Activated naive CD4-positive, alpha-beta T cell treated with anti-CD3 and anti-CD28 coated beads for 36 hours (primary cell): ENCODE measurements at regions not wholly inside any gene's neighbourhood (a gene's known extent, or its start where the extent isn't known, plus 50 kb on each side); places are given as distances from the start of the nearest gene placed in this dataset.
"Not testable (repeated sequence)": the region's sequence is repeated elsewhere in the genome, so short reads cannot be mapped to it uniquely, and the experiment has no call there.

Experiments
- CTCF ChIA-PET: fragments of 350-600 bp; sonication (Branson Sonifier 250); formaldehyde crosslinking; loops from one replicate; lab custom pipeline; 2021; ENCODE audit warnings: antibody characterized with exemption; lab: Charles Lee
- DNase-seq: peaks from one replicate; pipeline ENCODE4 v3.0.0-alpha.2; 2020
- H3K27ac Mint-ChIP-seq: one replicate; pipeline ENCODE4 v1.8.0; 2021; ENCODE audit warnings: mild to moderate bottlenecking, mixed read lengths
- H3K27me3 Mint-ChIP-seq: one replicate; pipeline ENCODE4 v1.8.0; 2021; ENCODE audit warnings: low read depth, mixed read lengths
- H3K36me3 Mint-ChIP-seq: one replicate; pipeline ENCODE4 v1.8.0; 2021; ENCODE audit warnings: low read depth, mixed read lengths
- H3K4me1 Mint-ChIP-seq: one replicate; pipeline ENCODE4 v1.8.0; 2021; ENCODE audit warnings: low read depth, mixed read lengths
- H3K4me3 Mint-ChIP-seq: one replicate; pipeline ENCODE4 v1.8.0; 2021; ENCODE audit warnings: mild to moderate bottlenecking, moderate library complexity, mixed read lengths
- H3K9me3 Mint-ChIP-seq: one replicate; pipeline ENCODE4 v1.8.0; 2021; ENCODE audit warnings: mixed read lengths
- intact Hi-C: fragments of 100-400 bp; cut with micrococcal nuclease; formaldehyde crosslinking; loops from one replicate; pipeline ENCODE4 v1.15.1; 2023

DNA sequence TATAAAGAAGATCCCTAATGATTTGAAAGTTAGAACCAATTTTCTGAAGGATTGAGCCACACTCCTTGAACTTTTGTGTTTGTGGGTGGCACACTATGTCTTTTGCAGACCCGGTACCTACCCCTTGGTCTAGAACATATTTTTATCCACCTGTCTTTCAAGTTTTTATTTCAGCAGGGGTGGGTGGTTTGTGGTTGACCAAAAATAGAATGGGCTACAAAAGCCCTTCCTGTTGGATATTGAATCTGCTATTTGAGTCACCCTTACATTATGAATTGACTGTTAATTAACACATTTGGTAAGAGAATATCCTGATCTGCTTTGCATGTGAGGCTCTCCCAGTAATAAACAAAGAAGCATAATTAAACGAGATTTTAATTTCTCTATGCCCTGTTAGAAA, 401.2 kb downstream of the POTEH start:
- DNase-seq, CTCF ChIA-PET, H3K36me3 Mint-ChIP-seq, H3K4me1 Mint-ChIP-seq, H3K9me3 Mint-ChIP-seq, H3K4me3 Mint-ChIP-seq, H3K27me3 Mint-ChIP-seq, H3K27ac Mint-ChIP-seq, intact Hi-C loops: not testable (repeated sequence)

DNA sequence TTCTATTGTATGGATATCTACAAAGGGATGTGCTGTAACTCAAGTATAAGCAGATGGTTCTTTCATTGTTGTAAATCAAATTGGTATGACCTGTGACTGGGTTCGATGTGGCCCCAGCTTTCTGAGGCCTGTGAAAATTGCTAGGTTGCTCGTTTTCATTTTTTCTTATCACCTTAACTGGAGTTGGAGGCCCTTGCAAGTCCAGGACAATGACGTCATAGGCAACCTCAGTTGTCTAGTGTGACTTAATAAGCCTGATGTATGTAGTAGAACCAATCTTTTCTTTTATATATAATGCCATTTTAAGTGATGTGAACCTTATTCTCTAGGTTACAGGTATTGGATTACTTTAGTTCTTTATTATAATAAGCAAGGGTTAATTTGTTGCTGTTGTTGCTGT, 415.3 kb downstream of the POTEH start:
- intact Hi-C loops, H3K4me1 Mint-ChIP-seq: not testable (repeated sequence)

DNA sequence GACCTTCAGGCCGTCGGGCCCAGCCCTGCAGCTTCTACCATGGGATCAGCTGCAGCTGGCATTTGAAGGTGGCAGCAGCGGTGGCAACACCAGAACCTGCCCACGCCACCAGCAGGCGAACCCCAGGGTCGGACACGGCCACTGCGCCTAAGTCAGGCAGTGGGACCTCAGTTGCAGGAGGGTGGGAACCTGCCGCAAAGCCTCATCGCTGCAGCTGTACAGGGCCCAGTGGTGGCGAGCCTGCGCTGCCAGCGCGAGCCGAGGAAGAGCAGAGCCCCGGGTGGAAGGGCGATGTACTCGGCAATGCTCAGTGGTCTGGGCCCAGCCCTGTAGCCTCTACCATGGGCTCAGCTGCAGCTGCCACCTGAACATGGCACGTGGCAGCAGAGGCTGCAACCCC, 441.6 kb downstream of the POTEH start:
- H3K4me1 Mint-ChIP-seq, H3K36me3 Mint-ChIP-seq, intact Hi-C loops, H3K9me3 Mint-ChIP-seq, H3K27ac Mint-ChIP-seq, CTCF ChIA-PET, H3K4me3 Mint-ChIP-seq, DNase-seq, H3K27me3 Mint-ChIP-seq: not testable (repeated sequence)

More for the DNA sequence above, 415.3 kb downstream of the POTEH start:
- H3K9me3 Mint-ChIP-seq, H3K36me3 Mint-ChIP-seq, H3K27me3 Mint-ChIP-seq, CTCF ChIA-PET, DNase-seq, H3K4me3 Mint-ChIP-seq, H3K27ac Mint-ChIP-seq: not testable (repeated sequence)

DNA sequence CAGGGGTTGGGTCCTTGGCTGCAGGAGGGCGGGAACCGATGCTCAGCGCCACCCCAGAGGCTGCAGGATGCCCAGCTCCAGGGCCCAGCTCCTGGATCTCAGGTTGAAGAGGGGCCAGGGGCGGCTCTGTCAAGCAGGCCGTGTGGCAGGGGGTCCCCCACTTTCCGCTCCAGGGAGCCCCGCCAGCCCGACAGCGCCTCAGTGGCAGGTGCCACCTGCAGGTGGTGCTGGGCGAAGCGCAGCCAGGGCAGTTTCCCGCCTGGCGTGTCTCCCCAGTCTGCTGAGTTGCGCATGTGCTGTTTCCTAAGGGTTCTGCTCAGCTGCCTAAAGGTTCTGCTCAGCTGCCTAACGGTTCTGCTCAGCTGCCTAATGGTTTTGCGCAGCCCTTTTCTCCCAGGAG, 442.1 kb downstream of the POTEH start:
- H3K27me3 Mint-ChIP-seq: no peaks in the 10 kb centered on the region
- CTCF ChIA-PET: no interaction called here
- no peak overlapping the region for H3K4me3 Mint-ChIP-seq
- peaks cover 4% of the 10 kb centered on the region for H3K9me3 Mint-ChIP-seq
- H3K27ac Mint-ChIP-seq: no peak overlapping the region
- no peak for DNase-seq
- H3K36me3 Mint-ChIP-seq: no peaks in the 10 kb centered on the region
- H3K4me1 Mint-ChIP-seq: no peaks in the 10 kb centered on the region
- intact Hi-C loops: no loop called here

DNA sequence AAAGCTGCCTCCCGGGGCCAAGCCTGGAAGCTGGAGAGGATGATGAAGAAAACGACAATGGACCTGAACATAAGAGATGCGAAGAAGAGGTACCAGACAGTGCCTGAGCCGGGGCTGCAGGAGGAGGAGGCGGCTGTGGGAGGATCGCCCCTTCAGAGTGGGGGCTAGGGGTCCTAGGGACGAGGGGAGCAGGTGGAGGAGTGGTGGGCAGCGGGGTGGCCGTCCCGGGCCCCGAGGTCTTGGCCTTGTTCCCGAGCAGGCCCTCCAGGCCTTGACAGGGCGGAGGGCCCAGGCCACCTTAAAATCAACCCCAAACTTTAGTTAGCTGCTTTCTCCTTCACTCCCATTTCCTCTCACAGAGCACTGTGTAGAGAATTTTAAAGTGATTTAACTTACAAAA, 442.8 kb downstream of the POTEH start:
- intact Hi-C loops, H3K27ac Mint-ChIP-seq: not testable (repeated sequence)

DNA sequence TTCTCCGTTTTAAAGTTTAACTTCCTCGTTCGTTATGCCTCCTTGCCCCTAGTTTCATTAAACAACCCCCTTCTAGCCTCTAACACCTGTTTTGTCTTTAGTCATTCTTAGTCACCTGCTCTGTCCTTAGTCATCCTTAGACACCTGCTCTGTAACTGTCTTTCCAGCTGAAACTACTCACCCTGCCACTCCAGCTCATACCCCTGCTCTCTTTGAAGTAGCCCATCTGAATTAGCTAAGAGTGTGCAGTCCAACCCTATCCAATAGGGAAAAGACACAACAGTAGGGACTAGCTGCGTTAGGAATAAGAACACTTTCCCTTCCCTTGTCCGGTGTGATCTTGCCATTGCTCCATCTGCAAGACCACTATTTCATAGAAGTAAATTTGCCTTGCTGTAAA, 446.5 kb downstream of the CCT8L2 start:
- intact Hi-C loops, H3K4me3 Mint-ChIP-seq, H3K9me3 Mint-ChIP-seq: not testable (repeated sequence)

More for the DNA sequence above, 442.8 kb downstream of the POTEH start:
- H3K4me3 Mint-ChIP-seq, CTCF ChIA-PET, H3K27me3 Mint-ChIP-seq, H3K36me3 Mint-ChIP-seq, H3K9me3 Mint-ChIP-seq, H3K4me1 Mint-ChIP-seq, DNase-seq: not testable (repeated sequence)

DNA sequence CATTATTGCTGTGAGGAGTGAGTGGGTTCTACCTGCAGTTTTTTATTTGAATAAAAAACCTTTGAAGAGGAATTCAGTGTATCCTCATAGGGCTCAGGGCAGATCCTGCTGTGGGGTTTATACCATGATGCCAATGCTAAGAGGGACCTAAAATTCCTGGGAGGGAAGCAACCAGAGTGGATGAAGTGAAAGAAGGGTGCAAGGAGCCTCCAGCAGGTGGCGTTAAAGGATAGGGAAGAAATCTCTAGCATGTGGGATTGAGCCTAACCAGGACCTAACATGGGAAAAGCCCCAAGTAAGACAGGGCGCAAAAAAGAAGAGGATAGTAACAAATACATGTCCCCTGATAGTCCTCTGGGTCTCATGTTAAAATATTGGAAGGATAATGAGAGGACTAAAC, 445.7 kb downstream of the CCT8L2 start:
- H3K4me3 Mint-ChIP-seq, H3K9me3 Mint-ChIP-seq, H3K27ac Mint-ChIP-seq, intact Hi-C loops, H3K27me3 Mint-ChIP-seq, CTCF ChIA-PET, H3K36me3 Mint-ChIP-seq, H3K4me1 Mint-ChIP-seq: not testable (repeated sequence)
- peak; percentile 33 for DNase-seq

More for the DNA sequence above, 446.5 kb downstream of the CCT8L2 start:
- H3K36me3 Mint-ChIP-seq, DNase-seq, H3K4me1 Mint-ChIP-seq, CTCF ChIA-PET, H3K27me3 Mint-ChIP-seq, H3K27ac Mint-ChIP-seq: not testable (repeated sequence)

DNA sequence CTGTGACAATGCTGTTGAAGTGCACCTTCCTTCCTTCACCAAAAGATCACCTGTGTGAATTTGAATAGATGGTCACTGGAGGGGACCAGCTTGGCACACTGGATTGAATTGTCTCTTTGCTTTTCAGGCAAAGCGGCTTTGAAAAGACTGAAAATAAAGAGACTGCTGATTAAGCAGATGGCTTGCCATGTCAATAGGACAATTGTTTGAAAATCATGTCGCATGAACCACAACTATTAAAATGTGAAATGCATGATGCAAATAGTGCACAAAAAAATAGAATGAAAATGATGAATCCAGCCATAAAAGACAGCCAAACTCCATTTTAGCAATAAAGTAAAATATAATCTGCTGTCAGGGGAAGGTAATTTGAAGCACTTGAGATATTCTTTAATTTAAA, 415.3 kb downstream of the CCT8L2 start:
- H3K36me3 Mint-ChIP-seq, H3K27me3 Mint-ChIP-seq, H3K9me3 Mint-ChIP-seq, H3K4me3 Mint-ChIP-seq, DNase-seq, H3K27ac Mint-ChIP-seq, H3K4me1 Mint-ChIP-seq, intact Hi-C loops: not testable (repeated sequence)
- CTCF ChIA-PET: interaction anchor here (0.7 kb wide), 1 partner anchor 20 kb away, joined by 3 read pairs; no protein-coding TSS in a partner anchor

DNA sequence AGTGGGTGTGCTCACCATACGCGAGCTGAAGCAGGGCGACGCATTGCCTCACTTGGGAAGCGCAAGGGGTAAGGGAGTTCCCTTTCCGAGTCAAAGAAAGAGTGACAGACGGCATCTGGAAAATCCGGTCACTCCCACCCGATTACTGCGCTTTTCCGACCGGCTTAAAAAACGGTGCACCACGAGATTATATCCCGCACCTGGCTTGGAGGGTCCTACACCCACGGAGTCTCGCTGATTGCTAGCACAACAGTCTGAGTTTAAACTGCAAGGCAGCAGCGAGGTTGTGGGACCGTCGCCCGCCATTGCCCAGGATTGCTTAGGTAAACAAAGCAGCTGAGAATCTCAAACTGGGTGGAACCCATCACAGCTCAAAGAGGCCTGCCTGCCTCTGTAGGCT, 408.7 kb downstream of the CCT8L2 start:
- H3K9me3 Mint-ChIP-seq, H3K27ac Mint-ChIP-seq, H3K4me3 Mint-ChIP-seq, DNase-seq, H3K27me3 Mint-ChIP-seq, CTCF ChIA-PET, intact Hi-C loops, H3K4me1 Mint-ChIP-seq, H3K36me3 Mint-ChIP-seq: not testable (repeated sequence)
